GM12878 (cell line): ENCODE measurements at regions not wholly inside any gene's neighbourhood (a gene's known extent, or its start where the extent isn't known, plus 50 kb on each side); places are given as distances from the start of the nearest gene placed in this dataset.

Source experiments
- ATAC-seq: fragments of 200-7000 bp; cut with Tn5 transposase; 3 replicates; pipeline ENCODE4 v1.9.1; 2020; ENCODE audit warnings: mild to moderate bottlenecking, moderate library complexity
- BruUV-seq: library from RNA; stranded (reverse); fragments of 400-500 nt; replicated peaks from 2 replicates; lab custom pipeline; 2021; lab: Mats Ljungman, UMichigan
- CTCF ChIA-PET: fragments of 300-600 bp; sonication (Branson Sonifier 250); formaldehyde crosslinking; extraction: SDS; loops from one replicate; lab custom pipeline; 2021; ENCODE audit warnings: inconsistent platforms; lab: Yijun Ruan, JAX
- POLR2A ChIA-PET: fragments of 350-600 bp; formaldehyde crosslinking; extraction: SDS; loops from one replicate; lab custom pipeline; 2021; ENCODE audit warnings: inconsistent platforms; lab: Charles Lee
- RAD21 ChIA-PET: fragments of 300-600 bp; sonication (Branson Sonifier 250); formaldehyde crosslinking; loops from one replicate; lab custom pipeline; 2023; ENCODE audit warnings: antibody characterized with exemption; ENCODE audit not compliant: unreplicated experiment; lab: Charles Lee
- SMC1A ChIA-PET: fragments of 300-600 bp; sonication (Branson Sonifier 250); formaldehyde crosslinking; loops from one replicate; lab custom pipeline; 2023; ENCODE audit not compliant: unreplicated experiment, uncharacterized antibody; lab: Charles Lee
- DNase-seq: peaks from one replicate; pipeline ENCODE4 v3.0.0-alpha.2; 2011; ENCODE audit warnings: low read depth, low spot score
- FAIRE-seq: peaks from 3 replicates; lab custom pipeline; 2011; peaks lifted over from hg19 to GRCh38; lab: Jason Lieb, UNC
- H2AFZ ChIP-seq: 2 replicates; pipeline ENCODE4 v1.6.0; 2011; ENCODE audit warnings: low read depth, low read length, control low read depth; ENCODE audit not compliant: control insufficient read depth
- H3K27ac ChIP-seq: 2 replicates; pipeline ENCODE4 v1.5.1; 2011; ENCODE audit warnings: control low read depth; ENCODE audit not compliant: control insufficient read depth, insufficient read depth
- H3K27me3 ChIP-seq, 2 experiments: replicated peaks in 1 of 2; 2 replicates each; pipeline versions ENCODE4 v1.6.0 to v1.6.1; 2011; ENCODE audit warnings: low read length in 1 of 2; ENCODE audit not compliant: control insufficient read depth in 2 of 2, insufficient read depth in 2 of 2
- H3K36me3 ChIP-seq, 2 experiments: 2 replicates each; pipeline ENCODE4 v1.5.1; 2011; ENCODE audit warnings: low read length in 1 of 2; ENCODE audit not compliant: control insufficient read depth in 2 of 2, insufficient read depth in 2 of 2
- H3K4me1 ChIP-seq: 2 replicates; pipeline ENCODE4 v1.6.1; 2011; ENCODE audit warnings: mild to moderate bottlenecking, low read length, moderate library complexity, mixed read lengths; ENCODE audit not compliant: control insufficient read depth, insufficient read depth
- H3K4me2 ChIP-seq: 2 replicates; pipeline ENCODE4 v1.6.0; 2011; ENCODE audit warnings: control low read depth; ENCODE audit not compliant: control insufficient read depth, insufficient read depth
- H3K4me3 ChIP-seq: fragments of 200-600 bp; sonication (generic); 2 replicates; pipeline ENCODE4 v1.5.1; 2016
- H3K79me2 ChIP-seq: 2 replicates; pipeline ENCODE4 v1.6.0; 2011; ENCODE audit warnings: low read length; ENCODE audit not compliant: control insufficient read depth, insufficient read depth
- H3K9ac ChIP-seq: 2 replicates; pipeline ENCODE4 v1.8.0; 2011; ENCODE audit warnings: low read length, control low read depth, mixed read lengths; ENCODE audit not compliant: control insufficient read depth, insufficient read depth
- H3K9me3 ChIP-seq: replicated peaks from 3 replicates; pipeline ENCODE4 v1.5.1; 2011; ENCODE audit warnings: mild to moderate bottlenecking, low read length; ENCODE audit not compliant: control insufficient read depth, insufficient read depth
- H4K20me1 ChIP-seq: 2 replicates; pipeline ENCODE4 v1.6.0; 2011; ENCODE audit not compliant: control insufficient read depth, insufficient read depth
- CEBPZ ChIP-seq: fragments of 150-350 bp; IDR thresholded peaks from 2 replicates; pipeline ENCODE4 v1.6.1; 2016; ENCODE audit warnings: low read depth, low read length
- CHD4 ChIP-seq: fragments of 200-600 bp; sonication (generic); IDR thresholded peaks from 2 replicates; pipeline ENCODE4 v1.6.1; 2016; ENCODE audit warnings: mild to moderate bottlenecking
- ETV6 ChIP-seq, 2 experiments: fragments of 450-650 bp in 1 of 2; IDR thresholded peaks in 1 of 2; conservative IDR thresholded peaks in 1 of 2; 2 replicates each; pipeline ENCODE4 v1.6.1; 2014; ENCODE audit warnings: antibody characterized with exemption in 1 of 2, borderline replicate concordance in 1 of 2, low read depth in 1 of 2, mild to moderate bottlenecking in 1 of 2, moderate library complexity in 1 of 2
- FOS ChIP-seq: IDR thresholded peaks from 3 replicates; pipeline ENCODE4 v1.6.1; 2011; ENCODE audit warnings: borderline replicate concordance; ENCODE audit not compliant: insufficient read length; ENCODE audit errors: extremely low read depth
- HDAC2 ChIP-seq: fragments of 200-600 bp; sonication (generic); IDR thresholded peaks from 2 replicates; pipeline ENCODE4 v1.6.1; 2017
- HSF1 ChIP-seq: fragments of 150-350 bp; IDR thresholded peaks from 2 replicates; pipeline ENCODE4 v1.6.1; 2014; ENCODE audit warnings: mild to moderate bottlenecking, low read depth, low read length
- JUNB ChIP-seq: IDR thresholded peaks from 2 replicates; pipeline ENCODE4 v1.6.1; 2016; ENCODE audit warnings: antibody characterized with exemption, mild to moderate bottlenecking
- SP1 ChIP-seq: IDR thresholded peaks from one replicate; pipeline ENCODE4 v1.6.1; 2011; ENCODE audit warnings: low read depth, low read length
- SREBF1 ChIP-seq: IDR thresholded peaks from 2 replicates; pipeline ENCODE4 v1.6.1; 2012; ENCODE audit warnings: mild to moderate bottlenecking, low read length
- TARDBP ChIP-seq: IDR thresholded peaks from 2 replicates; pipeline ENCODE4 v1.6.1; 2016; ENCODE audit warnings: borderline replicate concordance
- ZNF217 ChIP-seq: fragments of 450-650 bp; IDR thresholded peaks from 2 replicates; pipeline ENCODE4 v1.6.1; 2017; ENCODE audit warnings: antibody characterized with exemption, mild to moderate bottlenecking
- ZNF24 ChIP-seq: fragments of 450-650 bp; IDR thresholded peaks from 2 replicates; pipeline ENCODE4 v1.6.1; 2017; ENCODE audit warnings: antibody characterized with exemption, mild to moderate bottlenecking
- ZNF274 ChIP-seq: IDR thresholded peaks from one replicate; pipeline ENCODE4 v1.8.0; 2011; ENCODE audit not compliant: insufficient read length, insufficient read depth
- ZNF687 ChIP-seq: fragments of 450-650 bp; IDR thresholded peaks from 2 replicates; pipeline ENCODE4 v1.6.1; 2017; ENCODE audit warnings: mild to moderate bottlenecking, moderate library complexity
- WGBS: methylation state at CpG from one replicate; pipeline ENCODE4 v1.1.6; 2016; ENCODE audit warnings: low lambda C conversion rate; ENCODE audit not compliant: insufficient replicate concordance, insufficient coverage; ENCODE audit errors: missing lambda C conversion rate; 5-methylcytosine and 5-hydroxymethylcytosine counted together
- in situ Hi-C: fragments of 300-500 bp; cut with MboI; formaldehyde crosslinking; loops from 9 replicates; pipeline ENCODE4 v1.14.3; 2018; ENCODE audit warnings: mixed read lengths
- intact Hi-C: fragments of 100-400 bp; cut with micrococcal nuclease; formaldehyde crosslinking; loops from one replicate; pipeline ENCODE4 v1.14.2; 2022; ENCODE audit not compliant: unreplicated experiment

GRCh38 chr6:155678361-155678760 lies 222.7 kb upstream of the NOX3 start:
- POLR2A ChIA-PET, result no interaction called here

GRCh38 chr6:155676346-155676745 lies 220.7 kb upstream of the NOX3 start:
- ChIA-PET CTCF (no interaction called here), RAD21 (no interaction called here), SMC1A (no interaction called here), POLR2A (no interaction called here)
- no peaks in the 10 kb centered on the region for H4K20me1 ChIP-seq
- H3K9me3 ChIP-seq, result no peaks in the 10 kb centered on the region
- no peak for DNase-seq
- no TSS peak for BruUV-seq
- H3K4me3 ChIP-seq, result no peak overlapping the region
- no peak overlapping the region for H3K9ac ChIP-seq
- no peaks in the 10 kb centered on the region for H3K27me3 ChIP-seq
- no peak overlapping the region for H2AFZ ChIP-seq
- WGBS, result 14% methylated on average over 2 of the region's 2 CpGs
- no peak overlapping the region for H3K4me2 ChIP-seq
- no peak overlapping the region for H3K27ac ChIP-seq
- in situ Hi-C loops, result no loop called here
- H3K79me2 ChIP-seq, result no peaks in the 10 kb centered on the region
- H3K4me1 ChIP-seq, result no peaks in the 10 kb centered on the region
- no peak for ATAC-seq
- intact Hi-C loops, result no loop called here
- no peaks in the 10 kb centered on the region for H3K36me3 ChIP-seq
- no peak for FAIRE-seq
- TF ChIP-seq ZNF687 (no peak), CEBPZ (no peak), ZNF24 (no peak), HSF1 (no peak), SREBF1 (no peak)

More at GRCh38 chr6:155678361-155678760, 222.7 kb upstream of the NOX3 start:
- H4K20me1 ChIP-seq, result no peaks in the 10 kb centered on the region
- H3K4me2 ChIP-seq, result no peak overlapping the region
- no TSS peak for BruUV-seq
- no peak overlapping the region for H2AFZ ChIP-seq
- no peaks in the 10 kb centered on the region for H3K79me2 ChIP-seq
- no peak overlapping the region for H3K9ac ChIP-seq
- no peaks in the 10 kb centered on the region for H3K9me3 ChIP-seq
- H3K36me3 ChIP-seq, result no peaks in the 10 kb centered on the region
- no peaks in the 10 kb centered on the region for H3K27me3 ChIP-seq
- CTCF ChIA-PET, result no interaction called here
- RAD21 ChIA-PET, result no interaction called here
- FAIRE-seq, result no peak
- H3K4me1 ChIP-seq, result no peaks in the 10 kb centered on the region
- SMC1A ChIA-PET, result interaction anchor here (0.6 kb wide), 1 partner anchor 123 kb away, joined by 3 read pairs; no protein-coding TSS in a partner anchor
- 10% methylated on average over 3 of the region's 3 CpGs for WGBS
- in situ Hi-C loops (no loop called here), intact Hi-C loops (no loop called here)
- no peak overlapping the region for H3K27ac ChIP-seq
- ATAC-seq, result no peak
- H3K4me3 ChIP-seq, result no peak overlapping the region
- no peak for DNase-seq
- TF ChIP-seq ZNF24 (no peak), TARDBP (no peak), SP1 (no peak), ETV6 (conservative IDR thresholded peaks at IDR 0.05 in 1 of 2, IDR thresholded peaks at IDR 0.05 in 1 of 2; ENCODE audit: borderline replicate concordance in 1 of 2, low read depth in 1 of 2) (no peak), ZNF217 (no peak), ZNF274 (no peak), CHD4 (no peak), JUNB (no peak), HDAC2 (no peak), FOS (no peak)
